ENCODE measurements at regions not wholly inside any gene's neighbourhood (a gene's known extent, or its start where the extent isn't known, plus 50 kb on each side); places are given as distances from the start of the nearest gene placed in this dataset.
A peak's percentile ranks its signal among the peaks of the same experiment; 100 is the strongest.
"Not testable (repeated sequence)": the region's sequence is repeated elsewhere in the genome, so short reads cannot be mapped to it uniquely, and the experiment has no call there.

GRCh38 chr15:89031637-89032285 lies 56.5 kb upstream of the ABHD2 start:
- not testable (repeated sequence) for DNase-seq

- peak; percentile 14 for DNase-seq
Observed at GRCh38 chr15:89034305-89034704, 54.0 kb upstream of the ABHD2 start.

- no peak for DNase-seq
Observed at GRCh38 chr15:89035150-89035549, 53.1 kb upstream of the ABHD2 start.

GRCh38 chr15:89035658-89036057 lies 52.6 kb upstream of the ABHD2 start:
- no peak for DNase-seq

GRCh38 chr15:89038146-89038545 lies 50.1 kb upstream of the ABHD2 start:
- DNase-seq: no peak
